Upper lobe of left lung (tissue), 4 donors: ENCODE measurements at regions not wholly inside any gene's neighbourhood (a gene's known extent, or its start where the extent isn't known, plus 50 kb on each side); places are given as distances from the start of the nearest gene placed in this dataset.

ENCODE experiments used
- CTCF ChIP-seq, 6 experiments: fragments of 450-650 bp in 4 of 6; fragments of 200-600 bp in 2 of 6; sonication (generic) in 2 of 6; IDR thresholded peaks; one replicate each; pipeline ENCODE4 v1.5.1; 2016 to 2019; ENCODE audit warnings: antibody characterized with exemption in 6 of 6
- POLR2A ChIP-seq, 4 donors: fragments of 450-650 bp; IDR thresholded peaks; one replicate each; pipeline ENCODE4 v1.5.1; 2016 to 2017; ENCODE audit warnings: antibody characterized with exemption in 4 of 4, mild to moderate bottlenecking in 2 of 4

DNA sequence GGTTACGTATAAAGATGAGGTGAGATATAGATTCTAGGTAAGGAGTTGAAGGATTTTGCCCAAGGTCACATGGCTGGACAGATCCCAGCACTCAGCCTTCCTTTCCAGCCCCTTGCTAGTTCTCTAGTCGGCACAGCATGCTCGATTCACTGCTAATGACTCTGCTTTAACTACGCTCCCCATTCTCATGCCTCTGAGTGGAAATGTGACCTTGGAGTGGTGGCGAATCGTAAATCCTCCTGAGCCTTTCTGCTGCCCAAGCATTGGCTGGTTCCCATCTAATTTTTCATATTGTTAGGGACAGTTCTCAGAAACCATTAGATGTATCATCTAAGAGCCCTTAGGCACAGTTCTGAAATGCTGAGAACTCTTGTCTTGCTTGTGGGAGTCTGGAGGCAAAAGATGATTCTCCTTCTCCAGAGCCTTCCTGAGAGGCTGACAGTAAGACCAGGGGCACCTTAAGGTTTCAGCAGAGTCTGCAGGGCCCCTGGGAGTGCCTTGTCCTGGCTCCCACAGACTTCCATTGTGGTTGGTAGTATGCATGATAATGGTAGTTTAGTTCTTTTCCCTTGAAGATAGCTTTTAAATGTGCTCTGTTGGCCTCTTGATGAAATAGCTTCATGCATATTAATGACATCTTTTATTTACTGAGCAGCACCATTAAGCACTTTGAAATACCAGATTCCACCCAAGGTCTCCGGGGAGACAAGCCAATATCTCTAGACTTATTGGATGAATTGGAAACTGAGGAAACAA, 377.8 kb upstream of the SLC14A2 start:
- TF ChIP-seq CTCF (IDR thresholded peaks at IDR 0.05) = no peak
- TF ChIP-seq POLR2A (IDR thresholded peaks at IDR 0.05) = no peak
